GM12878 (cell line): ENCODE measurements at regions not wholly inside any gene's neighbourhood (a gene's known extent, or its start where the extent isn't known, plus 50 kb on each side); places are given as distances from the start of the nearest gene placed in this dataset.

Experiments used
- ATAC-seq: fragments of 200-7000 bp; cut with Tn5 transposase; 3 replicates; pipeline ENCODE4 v1.9.1; 2020; ENCODE audit warnings: mild to moderate bottlenecking, moderate library complexity
- BruUV-seq: library from RNA; stranded (reverse); fragments of 400-500 nt; replicated peaks from 2 replicates; lab custom pipeline; 2021; lab: Mats Ljungman, UMichigan
- CTCF ChIA-PET: fragments of 300-600 bp; sonication (Branson Sonifier 250); formaldehyde crosslinking; extraction: SDS; loops from one replicate; lab custom pipeline; 2021; ENCODE audit warnings: inconsistent platforms; lab: Yijun Ruan, JAX
- POLR2A ChIA-PET: fragments of 350-600 bp; formaldehyde crosslinking; extraction: SDS; loops from one replicate; lab custom pipeline; 2021; ENCODE audit warnings: inconsistent platforms; lab: Charles Lee
- RAD21 ChIA-PET: fragments of 300-600 bp; sonication (Branson Sonifier 250); formaldehyde crosslinking; loops from one replicate; lab custom pipeline; 2023; ENCODE audit warnings: antibody characterized with exemption; ENCODE audit not compliant: unreplicated experiment; lab: Charles Lee
- SMC1A ChIA-PET: fragments of 300-600 bp; sonication (Branson Sonifier 250); formaldehyde crosslinking; loops from one replicate; lab custom pipeline; 2023; ENCODE audit not compliant: unreplicated experiment, uncharacterized antibody; lab: Charles Lee
- DNase-seq: peaks from one replicate; pipeline ENCODE4 v3.0.0-alpha.2; 2011; ENCODE audit warnings: low read depth, low spot score
- FAIRE-seq: peaks from 3 replicates; lab custom pipeline; 2011; peaks lifted over from hg19 to GRCh38; lab: Jason Lieb, UNC
- H2AFZ ChIP-seq: 2 replicates; pipeline ENCODE4 v1.6.0; 2011; ENCODE audit warnings: low read depth, low read length, control low read depth; ENCODE audit not compliant: control insufficient read depth
- H3K27ac ChIP-seq: 2 replicates; pipeline ENCODE4 v1.5.1; 2011; ENCODE audit warnings: control low read depth; ENCODE audit not compliant: control insufficient read depth, insufficient read depth
- H3K27me3 ChIP-seq, 2 experiments: replicated peaks in 1 of 2; 2 replicates each; pipeline versions ENCODE4 v1.6.0 to v1.6.1; 2011; ENCODE audit warnings: low read length in 1 of 2; ENCODE audit not compliant: control insufficient read depth in 2 of 2, insufficient read depth in 2 of 2
- H3K36me3 ChIP-seq, 2 experiments: 2 replicates each; pipeline ENCODE4 v1.5.1; 2011; ENCODE audit warnings: low read length in 1 of 2; ENCODE audit not compliant: control insufficient read depth in 2 of 2, insufficient read depth in 2 of 2
- H3K4me1 ChIP-seq: 2 replicates; pipeline ENCODE4 v1.6.1; 2011; ENCODE audit warnings: mild to moderate bottlenecking, low read length, moderate library complexity, mixed read lengths; ENCODE audit not compliant: control insufficient read depth, insufficient read depth
- H3K4me2 ChIP-seq: 2 replicates; pipeline ENCODE4 v1.6.0; 2011; ENCODE audit warnings: control low read depth; ENCODE audit not compliant: control insufficient read depth, insufficient read depth
- H3K4me3 ChIP-seq: fragments of 200-600 bp; sonication (generic); 2 replicates; pipeline ENCODE4 v1.5.1; 2016
- H3K79me2 ChIP-seq: 2 replicates; pipeline ENCODE4 v1.6.0; 2011; ENCODE audit warnings: low read length; ENCODE audit not compliant: control insufficient read depth, insufficient read depth
- H3K9ac ChIP-seq: 2 replicates; pipeline ENCODE4 v1.8.0; 2011; ENCODE audit warnings: low read length, control low read depth, mixed read lengths; ENCODE audit not compliant: control insufficient read depth, insufficient read depth
- H3K9me3 ChIP-seq: replicated peaks from 3 replicates; pipeline ENCODE4 v1.5.1; 2011; ENCODE audit warnings: mild to moderate bottlenecking, low read length; ENCODE audit not compliant: control insufficient read depth, insufficient read depth
- H4K20me1 ChIP-seq: 2 replicates; pipeline ENCODE4 v1.6.0; 2011; ENCODE audit not compliant: control insufficient read depth, insufficient read depth
- ETV6 ChIP-seq, 2 experiments: fragments of 450-650 bp in 1 of 2; IDR thresholded peaks in 1 of 2; conservative IDR thresholded peaks in 1 of 2; 2 replicates each; pipeline ENCODE4 v1.6.1; 2014; ENCODE audit warnings: antibody characterized with exemption in 1 of 2, borderline replicate concordance in 1 of 2, low read depth in 1 of 2, mild to moderate bottlenecking in 1 of 2, moderate library complexity in 1 of 2
- POLR2AphosphoS2 ChIP-seq: IDR thresholded peaks from 2 replicates; pipeline ENCODE4 v1.6.1; 2011; ENCODE audit warnings: low read depth, mild to moderate bottlenecking, low read length, improper control_type of control experiment, moderate library complexity
- RB1 ChIP-seq: fragments of 450-650 bp; formaldehyde crosslinking; IDR thresholded peaks from 2 replicates; pipeline ENCODE4 v1.6.1; 2017; ENCODE audit warnings: mild to moderate bottlenecking, borderline replicate concordance
- SMARCA5 ChIP-seq: fragments of 450-650 bp; IDR thresholded peaks from 2 replicates; pipeline ENCODE4 v1.6.1; 2017; ENCODE audit warnings: mild to moderate bottlenecking
- SREBF1 ChIP-seq: IDR thresholded peaks from 2 replicates; pipeline ENCODE4 v1.6.1; 2012; ENCODE audit warnings: mild to moderate bottlenecking, low read length
- WGBS: methylation state at CpG from one replicate; pipeline ENCODE4 v1.1.6; 2016; ENCODE audit warnings: low lambda C conversion rate; ENCODE audit not compliant: insufficient replicate concordance, insufficient coverage; ENCODE audit errors: missing lambda C conversion rate; 5-methylcytosine and 5-hydroxymethylcytosine counted together
- in situ Hi-C: fragments of 300-500 bp; cut with MboI; formaldehyde crosslinking; loops from 9 replicates; pipeline ENCODE4 v1.14.3; 2018; ENCODE audit warnings: mixed read lengths
- intact Hi-C: fragments of 100-400 bp; cut with micrococcal nuclease; formaldehyde crosslinking; loops from one replicate; pipeline ENCODE4 v1.14.2; 2022; ENCODE audit not compliant: unreplicated experiment
- TF ChIP-seq, protein P1 (sequence below), 3 experiments: IDR thresholded peaks in 2 of 3; conservative IDR thresholded peaks in 1 of 3; 2 replicates each; pipeline ENCODE4 v1.5.1; 2011; ENCODE audit warnings: low read depth in 3 of 3, low read length in 3 of 3, mild to moderate bottlenecking in 3 of 3, control low read depth in 2 of 3, moderate library complexity in 2 of 3, inconsistent platforms in 1 of 3, mixed read lengths in 1 of 3; ENCODE audit not compliant: control insufficient read depth in 2 of 3, insufficient read depth in 1 of 3; ENCODE audit errors: extremely low read depth in 1 of 3

GRCh38 chr7:27031289-27032172, 64.3 kb downstream of the HOXA1 start:
- in situ Hi-C loops = no loop called here
- SMC1A ChIA-PET = interaction anchor here (0.6 to 1.7 kb wide), 6 partner anchors 43 to 344 kb away, joined by 3 to 7 read pairs (median 4); no protein-coding TSS in a partner anchor
- intact Hi-C loops = no loop called here
- Histone ChIP-seq H3K79me2 (no peaks in the 10 kb centered on the region), H3K27me3 (no peaks in the 10 kb centered on the region), H3K36me3 (no peaks in the 10 kb centered on the region), H3K4me1 (peaks cover 6% of the 10 kb centered on the region; the same call in 1 of the 2 replicates), H3K4me2 (peak overlapping the region; percentile 46), H3K9ac (no peak overlapping the region), H2AFZ (peak overlapping the region; percentile 87), H4K20me1 (no peaks in the 10 kb centered on the region), H3K4me3 (no peak overlapping the region), H3K27ac (no peak overlapping the region), H3K9me3 (no peaks in the 10 kb centered on the region)
- RAD21 ChIA-PET = interaction anchor here (1.4 to 1.9 kb wide), 3 partner anchors 52 to 65 kb away, joined by 4 to 8 read pairs (median 6); partner anchors contain the start of gene HOXA1
- CTCF ChIA-PET = no interaction called here
- no TSS peak for BruUV-seq
- POLR2A ChIA-PET = no interaction called here
- peak; percentile 1 for DNase-seq
- FAIRE-seq = peak; percentile 66
- ATAC-seq = peak; percentile 93
- 0 out of 4 replicates have a peak, but pooled peaks of 1 of the 2 experiments have one; percentile 25 for TF ChIP-seq ETV6 (conservative IDR thresholded peaks at IDR 0.05 in 1 of 2, IDR thresholded peaks at IDR 0.05 in 1 of 2; ENCODE audit: borderline replicate concordance in 1 of 2, low read depth in 1 of 2)
- TF ChIP-seq SREBF1 = no peak
- 0 out of 2 replicates have a peak, but pooled peaks have one; percentile 41 for TF ChIP-seq RB1
- no peak for TF ChIP-seq SMARCA5
- no peak for TF ChIP-seq POLR2AphosphoS2
- TF ChIP-seq, protein P1, sequence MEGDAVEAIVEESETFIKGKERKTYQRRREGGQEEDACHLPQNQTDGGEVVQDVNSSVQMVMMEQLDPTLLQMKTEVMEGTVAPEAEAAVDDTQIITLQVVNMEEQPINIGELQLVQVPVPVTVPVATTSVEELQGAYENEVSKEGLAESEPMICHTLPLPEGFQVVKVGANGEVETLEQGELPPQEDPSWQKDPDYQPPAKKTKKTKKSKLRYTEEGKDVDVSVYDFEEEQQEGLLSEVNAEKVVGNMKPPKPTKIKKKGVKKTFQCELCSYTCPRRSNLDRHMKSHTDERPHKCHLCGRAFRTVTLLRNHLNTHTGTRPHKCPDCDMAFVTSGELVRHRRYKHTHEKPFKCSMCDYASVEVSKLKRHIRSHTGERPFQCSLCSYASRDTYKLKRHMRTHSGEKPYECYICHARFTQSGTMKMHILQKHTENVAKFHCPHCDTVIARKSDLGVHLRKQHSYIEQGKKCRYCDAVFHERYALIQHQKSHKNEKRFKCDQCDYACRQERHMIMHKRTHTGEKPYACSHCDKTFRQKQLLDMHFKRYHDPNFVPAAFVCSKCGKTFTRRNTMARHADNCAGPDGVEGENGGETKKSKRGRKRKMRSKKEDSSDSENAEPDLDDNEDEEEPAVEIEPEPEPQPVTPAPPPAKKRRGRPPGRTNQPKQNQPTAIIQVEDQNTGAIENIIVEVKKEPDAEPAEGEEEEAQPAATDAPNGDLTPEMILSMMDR (IDR thresholded peaks at IDR 0.05 in 2 of 3, conservative IDR thresholded peaks at IDR 0.05 in 1 of 3; ENCODE audit: control insufficient read depth in 2 of 3, extremely low read depth in 1 of 3, insufficient read depth in 1 of 3, low read depth in 3 of 3, low read length in 3 of 3) = no peak
- WGBS = 77% methylated on average over 7 of the region's 8 CpGs
